HL-60 (cell line): ENCODE measurements at regions not wholly inside any gene's neighbourhood (a gene's known extent, or its start where the extent isn't known, plus 50 kb on each side); places are given as distances from the start of the nearest gene placed in this dataset.

ENCODE experiments used
- DNase-seq, 2 experiments: peaks; one replicate each; pipeline ENCODE4 v3.0.0-alpha.2; 2010 to 2020; ENCODE audit warnings: low read depth in 1 of 2, low spot score in 1 of 2
- H3K27ac ChIP-seq: fragments of 250-450 bp; sonication (Bioruptor Pico); replicated peaks from 2 replicates; pipeline ENCODE4 v1.5.1; 2020; ENCODE audit warnings: mild to moderate bottlenecking, moderate library complexity
- H3K27me3 ChIP-seq: fragments of 250-450 bp; sonication (Bioruptor Pico); 2 replicates; pipeline ENCODE4 v1.5.1; 2021; ENCODE audit warnings: mild to moderate bottlenecking, moderate library complexity; ENCODE audit not compliant: insufficient read depth, poor library complexity, severe bottlenecking
- H3K4me3 ChIP-seq: replicated peaks from 2 replicates; pipeline ENCODE4 v1.5.1; 2011; ENCODE audit warnings: mild to moderate bottlenecking, control low read depth, low read length; ENCODE audit not compliant: insufficient read depth
- CTCF ChIP-seq: IDR thresholded peaks from one replicate; pipeline ENCODE4 v1.5.1; 2011; ENCODE audit warnings: low read length, control low read depth, inconsistent platforms; ENCODE audit not compliant: insufficient read depth
- GABPA ChIP-seq: IDR thresholded peaks from 2 replicates; pipeline ENCODE4 v1.6.1; 2012; ENCODE audit warnings: low read depth
- POLR2AphosphoS5 ChIP-seq: IDR thresholded peaks from 2 replicates; pipeline ENCODE4 v1.6.1; 2012; ENCODE audit warnings: low read depth
- REST ChIP-seq: IDR thresholded peaks from 2 replicates; pipeline ENCODE4 v1.6.1; 2012; ENCODE audit warnings: low read depth; ENCODE audit not compliant: insufficient replicate concordance
- SPI1 ChIP-seq: IDR thresholded peaks from 2 replicates; pipeline ENCODE4 v1.6.1; 2012; ENCODE audit warnings: low read depth, mild to moderate bottlenecking, borderline replicate concordance

GRCh38 chr6:170208182-170208601 lies 82.7 kb downstream of the DLL1 start:
- Histone ChIP-seq H3K27ac (no peak overlapping the region), H3K4me3 (no peak overlapping the region), H3K27me3 (no peaks in the 10 kb centered on the region)
- no peak for DNase-seq
- TF ChIP-seq CTCF = no peak
- no peak for TF ChIP-seq SPI1
- no peak for TF ChIP-seq POLR2AphosphoS5
- no peak for TF ChIP-seq REST

GRCh38 chr6:170207586-170208181 lies 83.2 kb downstream of the DLL1 start:
- no peak overlapping the region for H3K4me3 ChIP-seq
- H3K27ac ChIP-seq = no peak overlapping the region
- H3K27me3 ChIP-seq = no peaks in the 10 kb centered on the region
- DNase-seq = no peak
- no peak for TF ChIP-seq REST
- TF ChIP-seq POLR2AphosphoS5 = no peak
- no peak for TF ChIP-seq SPI1
- no peak for TF ChIP-seq CTCF
- TF ChIP-seq GABPA = no peak

GRCh38 chr6:170206851-170207431 lies 83.9 kb downstream of the DLL1 start:
- Histone ChIP-seq H3K27me3 (no peaks in the 10 kb centered on the region), H3K27ac (no peak overlapping the region), H3K4me3 (no peak overlapping the region)
- TF ChIP-seq REST = no peak
- no peak for TF ChIP-seq POLR2AphosphoS5
- TF ChIP-seq SPI1 = no peak
- TF ChIP-seq GABPA = no peak
- TF ChIP-seq CTCF = no peak
- DNase-seq = no peak
